ENCODE measurements at regions not wholly inside any gene's neighbourhood (a gene's known extent, or its start where the extent isn't known, plus 50 kb on each side); places are given as distances from the start of the nearest gene placed in this dataset.
"Not testable (repeated sequence)": the region's sequence is repeated elsewhere in the genome, so short reads cannot be mapped to it uniquely, and the experiment has no call there.

- H3K4me1 ChIP-seq (ENCODE audit: control insufficient read depth, insufficient read depth, low read length) = no peaks in the 10 kb centered on the region
- H3K4me3 ChIP-seq (ENCODE audit: low read length) = no peak overlapping the region
- no peaks in the 10 kb centered on the region for H3K27me3 ChIP-seq (ENCODE audit: control insufficient read depth, insufficient read depth, low read length)
- no peaks in the 10 kb centered on the region for H3K9me3 ChIP-seq (replicated peaks; ENCODE audit: low read length)
- no peak overlapping the region for H3K9ac ChIP-seq (ENCODE audit: low read depth, low read length)
- no peak overlapping the region for H3K4me2 ChIP-seq (ENCODE audit: low read length)
- no peaks in the 10 kb centered on the region for H3K36me3 ChIP-seq (ENCODE audit: insufficient read depth, low read length)
Measured at GRCh38 chr6:19603721-19604120, 233.4 kb upstream of the ID4 start.

DNA sequence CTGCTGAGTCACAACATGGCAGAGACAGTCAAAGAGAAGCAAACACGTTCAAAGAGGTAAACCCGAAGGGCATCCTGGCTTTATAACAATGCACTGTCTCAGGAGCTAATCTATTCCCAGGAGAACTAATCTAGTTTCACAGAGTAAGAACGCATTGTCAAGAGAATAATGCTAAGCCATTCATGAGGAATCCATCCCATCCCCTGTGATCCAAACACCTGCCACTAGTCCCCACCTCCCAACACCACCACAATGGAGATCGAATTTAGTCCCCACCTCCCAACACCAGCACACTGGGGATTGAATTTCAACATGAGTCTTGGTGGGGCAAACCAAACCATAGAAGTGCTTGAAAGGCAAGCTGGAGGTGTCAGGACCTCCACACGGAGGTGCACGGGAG, 231.5 kb upstream of the ID4 start:
- Histone ChIP-seq H3K4me2 (ENCODE audit: low read length) (no peak overlapping the region), H3K27me3 (ENCODE audit: control insufficient read depth, insufficient read depth, low read length) (no peaks in the 10 kb centered on the region), H3K4me3 (ENCODE audit: low read length) (no peak overlapping the region), H3K36me3 (ENCODE audit: insufficient read depth, low read length) (no peaks in the 10 kb centered on the region), H3K9me3 (replicated peaks; ENCODE audit: low read length) (no peaks in the 10 kb centered on the region), H3K4me1 (ENCODE audit: control insufficient read depth, insufficient read depth, low read length) (no peaks in the 10 kb centered on the region), H3K9ac (ENCODE audit: low read depth, low read length) (no peak overlapping the region)

- Histone ChIP-seq H3K36me3 (ENCODE audit: insufficient read depth, low read length) (no peaks in the 10 kb centered on the region), H3K4me3 (ENCODE audit: low read length) (no peak overlapping the region), H3K27me3 (ENCODE audit: control insufficient read depth, insufficient read depth, low read length) (no peaks in the 10 kb centered on the region), H3K4me2 (ENCODE audit: low read length) (no peak overlapping the region), H3K9ac (ENCODE audit: low read depth, low read length) (no peak overlapping the region), H3K9me3 (replicated peaks; ENCODE audit: low read length) (no peaks in the 10 kb centered on the region), H3K4me1 (ENCODE audit: control insufficient read depth, insufficient read depth, low read length) (no peaks in the 10 kb centered on the region)
Measured at GRCh38 chr6:19608546-19608945, 228.6 kb upstream of the ID4 start.

GRCh38 chr6:19609972-19610641, 227.1 kb upstream of the ID4 start:
- H3K27me3 ChIP-seq (ENCODE audit: control insufficient read depth, insufficient read depth, low read length) = no peaks in the 10 kb centered on the region
- no peaks in the 10 kb centered on the region for H3K9me3 ChIP-seq (replicated peaks; ENCODE audit: low read length)
- H3K9ac ChIP-seq (ENCODE audit: low read depth, low read length) = no peak overlapping the region
- H3K4me2 ChIP-seq (ENCODE audit: low read length) = no peak overlapping the region
- H3K4me1 ChIP-seq (ENCODE audit: control insufficient read depth, insufficient read depth, low read length) = no peaks in the 10 kb centered on the region
- no peak overlapping the region for H3K4me3 ChIP-seq (ENCODE audit: low read length)
- H3K36me3 ChIP-seq (ENCODE audit: insufficient read depth, low read length) = no peaks in the 10 kb centered on the region

DNA sequence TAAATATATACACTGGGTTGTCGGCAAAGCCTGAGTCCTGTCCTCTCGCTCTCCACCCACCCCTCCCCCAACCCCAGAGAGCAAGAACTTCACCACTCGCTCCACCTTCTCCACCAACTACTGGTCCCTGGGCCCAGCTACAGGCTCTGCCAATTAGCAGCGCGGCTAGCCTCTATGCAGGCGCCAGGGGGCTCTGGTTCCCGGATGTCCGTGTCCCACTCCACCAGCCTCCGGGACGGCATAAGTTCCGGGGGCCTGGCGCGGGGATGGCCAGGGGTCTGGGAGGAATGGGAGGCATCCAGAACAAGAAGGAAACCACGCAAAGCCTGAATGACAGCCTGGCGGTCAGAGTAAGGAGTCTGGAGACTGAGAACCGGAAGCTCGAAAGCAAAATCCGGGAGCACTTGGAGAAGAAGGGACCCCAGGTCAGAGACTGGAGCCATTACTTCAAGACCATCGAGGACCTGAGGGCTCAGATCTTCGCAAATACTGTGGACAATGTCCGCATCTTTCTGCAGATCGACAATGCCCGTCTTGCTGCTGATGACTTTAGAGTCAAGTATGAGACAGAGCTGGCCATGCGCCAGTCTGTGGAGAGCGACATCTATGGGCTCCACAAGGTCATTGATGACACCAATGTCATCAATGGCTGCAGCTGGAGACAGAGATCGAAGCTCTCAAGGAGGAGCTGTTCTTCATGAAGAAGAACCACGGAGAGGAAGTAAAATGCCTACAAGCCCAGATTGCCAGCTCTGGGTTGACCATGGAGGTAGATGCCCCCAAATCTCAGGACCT, 224.3 kb upstream of the ID4 start:
- H3K4me2 ChIP-seq (ENCODE audit: low read length); H3K36me3 ChIP-seq (ENCODE audit: insufficient read depth, low read length); H3K27me3 ChIP-seq (ENCODE audit: control insufficient read depth, insufficient read depth, low read length); H3K9ac ChIP-seq (ENCODE audit: low read depth, low read length); H3K4me1 ChIP-seq (ENCODE audit: control insufficient read depth, insufficient read depth, low read length); H3K4me3 ChIP-seq (ENCODE audit: low read length); H3K9me3 ChIP-seq (replicated peaks; ENCODE audit: low read length): not testable (repeated sequence)

DNA sequence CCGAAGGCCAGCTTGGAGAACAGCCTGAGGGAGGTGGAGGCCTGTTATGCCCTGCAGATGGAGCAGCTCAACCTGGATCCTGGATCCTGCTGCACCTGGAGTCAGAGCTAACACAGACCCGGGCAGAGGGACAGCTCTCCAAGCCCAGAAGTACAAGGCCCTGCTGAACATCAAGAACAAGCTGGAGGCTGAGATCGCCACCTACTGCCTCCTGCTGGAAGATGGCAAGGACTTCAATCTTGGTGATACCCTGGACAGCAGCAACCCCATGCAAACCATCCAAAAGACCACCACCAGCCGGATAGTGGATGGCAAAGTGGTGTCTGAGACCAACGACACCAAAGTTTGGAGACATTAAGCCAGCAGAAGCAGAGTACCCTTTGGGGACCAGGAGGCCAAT, 223.5 kb upstream of the ID4 start:
- Histone ChIP-seq H3K27me3 (ENCODE audit: control insufficient read depth, insufficient read depth, low read length) (no peaks in the 10 kb centered on the region), H3K36me3 (ENCODE audit: insufficient read depth, low read length) (no peaks in the 10 kb centered on the region), H3K9me3 (replicated peaks; ENCODE audit: low read length) (no peaks in the 10 kb centered on the region), H3K4me2 (ENCODE audit: low read length) (no peak overlapping the region), H3K4me3 (ENCODE audit: low read length) (no peak overlapping the region), H3K9ac (ENCODE audit: low read depth, low read length) (no peak overlapping the region), H3K4me1 (ENCODE audit: control insufficient read depth, insufficient read depth, low read length) (no peaks in the 10 kb centered on the region)

- no peaks in the 10 kb centered on the region for H3K36me3 ChIP-seq (ENCODE audit: insufficient read depth, low read length)
- no peak overlapping the region for H3K4me2 ChIP-seq (ENCODE audit: low read length)
- no peak overlapping the region for H3K9ac ChIP-seq (ENCODE audit: low read depth, low read length)
- H3K4me3 ChIP-seq (ENCODE audit: low read length) = no peak overlapping the region
- H3K9me3 ChIP-seq (replicated peaks; ENCODE audit: low read length) = no peaks in the 10 kb centered on the region
- no peaks in the 10 kb centered on the region for H3K27me3 ChIP-seq (ENCODE audit: control insufficient read depth, insufficient read depth, low read length)
- no peaks in the 10 kb centered on the region for H3K4me1 ChIP-seq (ENCODE audit: control insufficient read depth, insufficient read depth, low read length)
Measured at GRCh38 chr6:19616022-19616421, 221.1 kb upstream of the ID4 start.

GRCh38 chr6:19632230-19632629, 204.9 kb upstream of the ID4 start:
- Histone ChIP-seq H3K9ac (ENCODE audit: low read depth, low read length) (no peak overlapping the region), H3K36me3 (ENCODE audit: insufficient read depth, low read length) (no peaks in the 10 kb centered on the region), H3K27me3 (ENCODE audit: control insufficient read depth, insufficient read depth, low read length) (no peaks in the 10 kb centered on the region), H3K4me1 (ENCODE audit: control insufficient read depth, insufficient read depth, low read length) (no peaks in the 10 kb centered on the region), H3K4me3 (ENCODE audit: low read length) (no peak overlapping the region), H3K9me3 (replicated peaks; ENCODE audit: low read length) (no peaks in the 10 kb centered on the region), H3K4me2 (ENCODE audit: low read length) (no peak overlapping the region)

DNA sequence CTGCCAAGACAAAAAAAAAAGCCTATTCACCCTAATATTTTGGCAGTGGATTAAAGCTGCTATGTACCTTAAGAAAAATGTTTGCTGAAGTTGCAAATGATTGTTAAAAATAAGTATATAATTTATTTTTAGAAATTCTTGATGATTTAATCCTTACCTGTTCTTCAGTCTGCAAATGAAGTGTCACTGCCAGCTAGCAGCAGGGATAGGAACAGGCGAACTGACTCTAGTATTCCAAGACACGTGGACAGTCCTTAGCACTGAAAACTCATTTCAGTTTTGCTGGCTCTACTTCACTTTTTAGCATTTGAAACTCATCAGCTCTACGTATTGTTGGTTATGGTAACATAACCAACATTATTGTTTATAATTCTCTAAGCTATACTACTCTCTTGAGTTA, 204.4 kb upstream of the ID4 start:
- Histone ChIP-seq H3K4me3 (ENCODE audit: low read length) (no peak overlapping the region), H3K9me3 (replicated peaks; ENCODE audit: low read length) (no peaks in the 10 kb centered on the region), H3K36me3 (ENCODE audit: insufficient read depth, low read length) (no peaks in the 10 kb centered on the region), H3K9ac (ENCODE audit: low read depth, low read length) (no peak overlapping the region), H3K4me2 (ENCODE audit: low read length) (no peak overlapping the region), H3K4me1 (ENCODE audit: control insufficient read depth, insufficient read depth, low read length) (no peaks in the 10 kb centered on the region), H3K27me3 (ENCODE audit: control insufficient read depth, insufficient read depth, low read length) (no peaks in the 10 kb centered on the region)

DNA sequence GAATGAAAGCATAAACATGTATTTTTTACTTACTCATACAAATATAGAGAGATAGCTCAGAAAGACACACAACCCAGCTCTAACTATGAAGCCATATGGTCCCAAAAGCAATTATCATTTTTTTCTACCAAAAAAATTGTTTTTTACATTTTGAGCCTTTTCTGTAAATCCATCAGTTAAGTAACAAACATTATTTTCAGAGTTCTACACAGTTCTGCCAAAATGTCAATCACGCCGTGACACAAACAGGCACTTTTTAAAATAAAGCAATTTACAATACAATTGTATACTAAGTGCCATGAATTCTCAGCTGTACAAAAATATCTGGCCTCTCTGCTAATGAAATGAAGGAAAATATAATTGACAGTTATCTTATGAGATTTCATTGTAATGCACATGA, 201.4 kb upstream of the ID4 start:
- Histone ChIP-seq H3K27me3 (ENCODE audit: control insufficient read depth, insufficient read depth, low read length) (no peaks in the 10 kb centered on the region), H3K9ac (ENCODE audit: low read depth, low read length) (no peak overlapping the region), H3K4me1 (ENCODE audit: control insufficient read depth, insufficient read depth, low read length) (no peaks in the 10 kb centered on the region), H3K9me3 (replicated peaks; ENCODE audit: low read length) (no peaks in the 10 kb centered on the region), H3K36me3 (ENCODE audit: insufficient read depth, low read length) (no peaks in the 10 kb centered on the region), H3K4me3 (ENCODE audit: low read length) (no peak overlapping the region), H3K4me2 (ENCODE audit: low read length) (no peak overlapping the region)

DNA sequence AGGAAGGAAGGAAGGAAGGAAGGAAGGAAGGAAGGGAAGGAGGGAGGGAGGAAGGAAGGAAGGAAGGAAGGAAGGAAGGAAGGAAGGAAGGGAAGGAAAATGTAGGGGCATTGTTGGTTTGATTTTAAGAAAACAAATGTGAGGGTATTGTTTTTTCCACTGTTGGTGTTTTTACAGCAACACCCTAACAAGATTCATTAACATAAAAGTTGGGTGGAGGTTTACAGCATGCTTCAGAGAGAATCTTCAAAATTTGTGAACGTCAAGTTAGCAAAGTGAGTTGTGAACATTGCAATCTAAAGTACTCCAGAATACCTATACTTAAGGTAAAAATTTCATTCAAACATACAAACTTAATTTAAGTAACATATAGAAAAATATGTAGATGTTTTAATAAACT, 200.2 kb upstream of the ID4 start:
- H3K4me1 ChIP-seq (ENCODE audit: control insufficient read depth, insufficient read depth, low read length) = no peaks in the 10 kb centered on the region
- no peaks in the 10 kb centered on the region for H3K27me3 ChIP-seq (ENCODE audit: control insufficient read depth, insufficient read depth, low read length)
- no peaks in the 10 kb centered on the region for H3K36me3 ChIP-seq (ENCODE audit: insufficient read depth, low read length)
- H3K9ac ChIP-seq (ENCODE audit: low read depth, low read length) = no peak overlapping the region
- no peak overlapping the region for H3K4me3 ChIP-seq (ENCODE audit: low read length)
- no peaks in the 10 kb centered on the region for H3K9me3 ChIP-seq (replicated peaks; ENCODE audit: low read length)
- H3K4me2 ChIP-seq (ENCODE audit: low read length) = no peak overlapping the region

DNA sequence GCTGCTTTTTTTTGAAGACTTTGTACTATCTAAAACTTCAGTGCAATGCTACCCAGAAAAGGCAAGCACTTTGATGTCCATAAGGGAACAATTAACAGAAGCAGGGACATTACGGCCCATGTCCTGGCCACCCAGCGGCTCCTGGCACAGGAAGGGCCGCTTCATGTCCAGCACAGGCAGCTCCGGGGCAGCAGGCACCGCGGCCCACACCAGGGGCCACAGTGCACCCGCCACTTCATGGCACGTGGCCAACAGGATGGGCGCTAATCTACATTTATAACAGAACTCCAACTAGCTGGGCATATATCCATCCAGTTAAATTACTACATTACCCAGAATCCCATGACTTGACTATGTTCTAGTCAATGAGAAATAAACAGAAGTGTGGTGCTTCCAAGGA, 198.2 kb upstream of the ID4 start:
- Histone ChIP-seq H3K4me2 (ENCODE audit: low read length) (no peak overlapping the region), H3K27me3 (ENCODE audit: control insufficient read depth, insufficient read depth, low read length) (no peaks in the 10 kb centered on the region), H3K9ac (ENCODE audit: low read depth, low read length) (no peak overlapping the region), H3K4me1 (ENCODE audit: control insufficient read depth, insufficient read depth, low read length) (no peaks in the 10 kb centered on the region), H3K36me3 (ENCODE audit: insufficient read depth, low read length) (no peaks in the 10 kb centered on the region), H3K4me3 (ENCODE audit: low read length) (no peak overlapping the region), H3K9me3 (replicated peaks; ENCODE audit: low read length) (no peaks in the 10 kb centered on the region)

All from skeletal muscle satellite cell (primary cell).